ENCODE measurements at regions not wholly inside any gene's neighbourhood (a gene's known extent, or its start where the extent isn't known, plus 50 kb on each side); places are given as distances from the start of the nearest gene placed in this dataset.

- no peak overlapping the region for H3K4me3 ChIP-seq (replicated peaks; ENCODE audit: insufficient read depth, low read length)
- DNase-seq (ENCODE audit: low read depth in 1 of 2, low spot score in 1 of 2), result no peak
- H3K27me3 ChIP-seq (ENCODE audit: insufficient read depth, poor library complexity, severe bottlenecking), result no peaks in the 10 kb centered on the region
- no peak overlapping the region for H3K27ac ChIP-seq (replicated peaks)
- TF ChIP-seq GABPA (IDR thresholded peaks at IDR 0.05; ENCODE audit: low read depth), result no peak
- TF ChIP-seq SPI1 (IDR thresholded peaks at IDR 0.05; ENCODE audit: borderline replicate concordance, low read depth), result no peak
- TF ChIP-seq, protein P1, sequence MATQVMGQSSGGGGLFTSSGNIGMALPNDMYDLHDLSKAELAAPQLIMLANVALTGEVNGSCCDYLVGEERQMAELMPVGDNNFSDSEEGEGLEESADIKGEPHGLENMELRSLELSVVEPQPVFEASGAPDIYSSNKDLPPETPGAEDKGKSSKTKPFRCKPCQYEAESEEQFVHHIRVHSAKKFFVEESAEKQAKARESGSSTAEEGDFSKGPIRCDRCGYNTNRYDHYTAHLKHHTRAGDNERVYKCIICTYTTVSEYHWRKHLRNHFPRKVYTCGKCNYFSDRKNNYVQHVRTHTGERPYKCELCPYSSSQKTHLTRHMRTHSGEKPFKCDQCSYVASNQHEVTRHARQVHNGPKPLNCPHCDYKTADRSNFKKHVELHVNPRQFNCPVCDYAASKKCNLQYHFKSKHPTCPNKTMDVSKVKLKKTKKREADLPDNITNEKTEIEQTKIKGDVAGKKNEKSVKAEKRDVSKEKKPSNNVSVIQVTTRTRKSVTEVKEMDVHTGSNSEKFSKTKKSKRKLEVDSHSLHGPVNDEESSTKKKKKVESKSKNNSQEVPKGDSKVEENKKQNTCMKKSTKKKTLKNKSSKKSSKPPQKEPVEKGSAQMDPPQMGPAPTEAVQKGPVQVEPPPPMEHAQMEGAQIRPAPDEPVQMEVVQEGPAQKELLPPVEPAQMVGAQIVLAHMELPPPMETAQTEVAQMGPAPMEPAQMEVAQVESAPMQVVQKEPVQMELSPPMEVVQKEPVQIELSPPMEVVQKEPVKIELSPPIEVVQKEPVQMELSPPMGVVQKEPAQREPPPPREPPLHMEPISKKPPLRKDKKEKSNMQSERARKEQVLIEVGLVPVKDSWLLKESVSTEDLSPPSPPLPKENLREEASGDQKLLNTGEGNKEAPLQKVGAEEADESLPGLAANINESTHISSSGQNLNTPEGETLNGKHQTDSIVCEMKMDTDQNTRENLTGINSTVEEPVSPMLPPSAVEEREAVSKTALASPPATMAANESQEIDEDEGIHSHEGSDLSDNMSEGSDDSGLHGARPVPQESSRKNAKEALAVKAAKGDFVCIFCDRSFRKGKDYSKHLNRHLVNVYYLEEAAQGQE (IDR thresholded peaks at IDR 0.05; ENCODE audit: insufficient replicate concordance, low read depth), result no peak
- TF ChIP-seq, protein P2, sequence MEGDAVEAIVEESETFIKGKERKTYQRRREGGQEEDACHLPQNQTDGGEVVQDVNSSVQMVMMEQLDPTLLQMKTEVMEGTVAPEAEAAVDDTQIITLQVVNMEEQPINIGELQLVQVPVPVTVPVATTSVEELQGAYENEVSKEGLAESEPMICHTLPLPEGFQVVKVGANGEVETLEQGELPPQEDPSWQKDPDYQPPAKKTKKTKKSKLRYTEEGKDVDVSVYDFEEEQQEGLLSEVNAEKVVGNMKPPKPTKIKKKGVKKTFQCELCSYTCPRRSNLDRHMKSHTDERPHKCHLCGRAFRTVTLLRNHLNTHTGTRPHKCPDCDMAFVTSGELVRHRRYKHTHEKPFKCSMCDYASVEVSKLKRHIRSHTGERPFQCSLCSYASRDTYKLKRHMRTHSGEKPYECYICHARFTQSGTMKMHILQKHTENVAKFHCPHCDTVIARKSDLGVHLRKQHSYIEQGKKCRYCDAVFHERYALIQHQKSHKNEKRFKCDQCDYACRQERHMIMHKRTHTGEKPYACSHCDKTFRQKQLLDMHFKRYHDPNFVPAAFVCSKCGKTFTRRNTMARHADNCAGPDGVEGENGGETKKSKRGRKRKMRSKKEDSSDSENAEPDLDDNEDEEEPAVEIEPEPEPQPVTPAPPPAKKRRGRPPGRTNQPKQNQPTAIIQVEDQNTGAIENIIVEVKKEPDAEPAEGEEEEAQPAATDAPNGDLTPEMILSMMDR (IDR thresholded peaks at IDR 0.05; ENCODE audit: insufficient read depth, low read length), result no peak
- no peak for TF ChIP-seq POLR2AphosphoS5 (IDR thresholded peaks at IDR 0.05; ENCODE audit: low read depth)
Measured at GRCh38 chr10:130399425-130399950, 263.3 kb downstream of the GLRX3 start.

GRCh38 chr10:130400890-130401289 lies 264.7 kb downstream of the GLRX3 start:
- no peak overlapping the region for H3K27ac ChIP-seq (replicated peaks)

DNA sequence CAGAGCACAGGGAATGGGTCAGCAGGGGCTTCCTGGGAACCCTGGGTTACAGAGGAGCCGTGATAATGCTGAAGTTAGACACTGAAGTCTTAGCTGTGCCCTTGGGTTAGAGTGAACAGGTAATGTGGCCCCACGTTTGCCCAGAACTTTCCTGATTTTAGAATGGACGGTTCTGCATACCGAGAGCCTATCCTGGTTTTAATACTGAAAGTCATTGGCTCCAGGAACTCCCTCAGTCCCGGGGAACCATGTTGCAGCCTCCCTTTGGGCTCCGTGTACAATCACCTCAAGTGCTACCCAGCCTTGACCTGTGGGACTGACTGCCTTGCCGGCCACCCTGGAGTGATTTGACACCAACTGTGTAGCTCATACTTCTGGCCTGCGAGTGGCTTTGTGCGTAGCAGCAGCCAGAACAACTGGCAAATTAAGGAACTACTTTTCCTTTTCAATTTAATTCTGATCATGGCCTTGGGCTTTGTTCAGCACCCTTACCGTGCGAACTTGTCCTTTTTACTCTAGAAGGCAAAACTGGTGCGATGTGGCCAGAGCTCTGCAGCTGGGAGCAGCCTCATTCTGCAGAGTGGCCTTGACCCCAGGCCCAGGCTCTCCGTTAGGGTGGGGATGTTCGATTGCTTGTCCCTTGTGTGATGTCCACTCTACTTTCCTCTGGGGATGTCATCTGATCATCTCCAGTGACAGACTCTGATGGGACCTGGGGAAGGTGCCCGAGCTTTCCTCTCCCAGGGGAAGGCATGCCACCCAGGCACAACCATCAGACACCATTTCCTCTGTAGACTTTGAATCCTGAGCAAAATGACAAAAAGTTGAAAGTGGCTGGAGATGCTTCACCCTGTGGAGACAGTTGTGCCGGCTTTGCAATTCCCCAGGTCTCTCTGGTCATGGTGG lies 265.9 kb downstream of the GLRX3 start:
- TF ChIP-seq, protein P2 (IDR thresholded peaks at IDR 0.05; ENCODE audit: insufficient read depth, low read length), result no peak
- TF ChIP-seq POLR2AphosphoS5 (IDR thresholded peaks at IDR 0.05; ENCODE audit: low read depth), result no peak
- TF ChIP-seq GABPA (IDR thresholded peaks at IDR 0.05; ENCODE audit: low read depth), result no peak
- TF ChIP-seq SPI1 (IDR thresholded peaks at IDR 0.05; ENCODE audit: borderline replicate concordance, low read depth), result no peak
- TF ChIP-seq, protein P1 (IDR thresholded peaks at IDR 0.05; ENCODE audit: insufficient replicate concordance, low read depth), result no peak
- H3K4me3 ChIP-seq (replicated peaks; ENCODE audit: insufficient read depth, low read length), result no peak overlapping the region
- H3K27me3 ChIP-seq (ENCODE audit: insufficient read depth, poor library complexity, severe bottlenecking), result no peaks in the 10 kb centered on the region
- no peak for DNase-seq (ENCODE audit: low read depth in 1 of 2, low spot score in 1 of 2)
- no peak overlapping the region for H3K27ac ChIP-seq (replicated peaks)

More at GRCh38 chr10:130400890-130401289, 264.7 kb downstream of the GLRX3 start:
- TF ChIP-seq, protein P2 (IDR thresholded peaks at IDR 0.05; ENCODE audit: insufficient read depth, low read length), result no peak
- no peak for TF ChIP-seq GABPA (IDR thresholded peaks at IDR 0.05; ENCODE audit: low read depth)
- no peak for TF ChIP-seq SPI1 (IDR thresholded peaks at IDR 0.05; ENCODE audit: borderline replicate concordance, low read depth)
- TF ChIP-seq POLR2AphosphoS5 (IDR thresholded peaks at IDR 0.05; ENCODE audit: low read depth), result no peak
- TF ChIP-seq, protein P1 (IDR thresholded peaks at IDR 0.05; ENCODE audit: insufficient replicate concordance, low read depth), result no peak
- no peaks in the 10 kb centered on the region for H3K27me3 ChIP-seq (ENCODE audit: insufficient read depth, poor library complexity, severe bottlenecking)
- no peak overlapping the region for H3K4me3 ChIP-seq (replicated peaks; ENCODE audit: insufficient read depth, low read length)
- DNase-seq (ENCODE audit: low read depth in 1 of 2, low spot score in 1 of 2), result no peak
